ENCODE measurements at regions not wholly inside any gene's neighbourhood (a gene's known extent, or its start where the extent isn't known, plus 50 kb on each side); places are given as distances from the start of the nearest gene placed in this dataset.
A peak's percentile ranks its signal among the peaks of the same experiment; 100 is the strongest.

DNA sequence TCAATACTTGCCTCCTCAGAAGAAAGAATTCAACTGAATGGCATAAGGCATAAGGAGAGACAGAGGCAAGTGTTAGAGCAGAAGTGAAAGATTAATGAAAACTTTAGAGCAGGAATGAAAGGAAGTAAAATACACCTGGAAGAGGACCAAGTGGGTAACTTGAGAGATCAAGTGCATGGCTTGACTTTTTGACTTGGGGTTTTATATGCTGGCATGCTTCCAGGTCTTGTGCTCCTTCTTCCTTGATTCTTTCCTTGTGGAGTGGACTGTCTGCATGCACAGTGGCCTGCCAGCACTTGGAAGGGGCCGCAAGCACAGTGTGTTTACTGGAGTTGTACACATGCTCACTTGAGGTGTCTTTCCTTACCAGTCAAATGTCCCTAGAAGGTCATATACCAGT is 222.1 kb upstream of the UFL1 start:
- peaks cover 6% of the 10 kb centered on the region for H3K9me3 Mint-ChIP-seq (ENCODE audit: low read depth, unreplicated experiment)
- no TSS peak for BruUV-seq (replicated peaks)
- CTCF ChIA-PET = no interaction called here
- DNase-seq = peak; percentile 24
- H3K27ac Mint-ChIP-seq (ENCODE audit: unreplicated experiment) = no peak overlapping the region
- H3K36me3 Mint-ChIP-seq (ENCODE audit: insufficient read depth, unreplicated experiment) = no peaks in the 10 kb centered on the region
- H3K4me3 Mint-ChIP-seq (ENCODE audit: low read depth, unreplicated experiment) = no peak overlapping the region
- intact Hi-C loops (cut with micrococcal nuclease; ENCODE audit: unreplicated experiment) = loop anchor here (5.0 kb wide), 1 partner anchor 147 kb away; no protein-coding TSS in a partner anchor
- H3K27me3 Mint-ChIP-seq (ENCODE audit: unreplicated experiment) = no peaks in the 10 kb centered on the region
- peaks cover 45% of the 10 kb centered on the region for H3K4me1 Mint-ChIP-seq (ENCODE audit: low read depth, unreplicated experiment)
- no peak for TF ChIP-seq CTCF (IDR thresholded peaks at IDR 0.05; ENCODE audit: unreplicated experiment)

DNA sequence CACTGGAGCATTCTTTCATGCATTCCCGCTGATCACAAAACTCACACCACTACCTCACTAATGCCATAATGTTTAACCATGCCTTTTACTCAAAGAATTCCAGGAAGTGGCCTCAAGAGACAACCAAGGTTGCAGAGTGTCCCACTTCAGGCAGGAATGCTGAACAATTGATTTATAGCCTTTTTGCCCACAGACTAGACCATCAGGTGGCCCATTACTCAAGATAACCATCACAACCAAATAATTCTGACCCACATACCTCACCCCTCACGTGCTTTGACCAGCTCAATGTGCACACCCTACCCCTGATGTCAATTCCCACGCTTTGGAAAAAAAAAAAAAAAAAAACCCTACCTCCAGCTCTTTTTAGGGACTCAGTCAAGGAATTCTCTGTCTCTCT is 220.6 kb upstream of the UFL1 start:
- Mint-ChIP-seq H3K27ac (ENCODE audit: unreplicated experiment) (peak overlapping the region; percentile 67), H3K4me3 (ENCODE audit: low read depth, unreplicated experiment) (no peak overlapping the region), H3K36me3 (ENCODE audit: insufficient read depth, unreplicated experiment) (no peaks in the 10 kb centered on the region), H3K27me3 (ENCODE audit: unreplicated experiment) (no peaks in the 10 kb centered on the region), H3K4me1 (ENCODE audit: low read depth, unreplicated experiment) (peaks cover 55% of the 10 kb centered on the region), H3K9me3 (ENCODE audit: low read depth, unreplicated experiment) (peaks cover 3% of the 10 kb centered on the region)
- intact Hi-C loops (cut with micrococcal nuclease; ENCODE audit: unreplicated experiment) = loop anchor here (5.0 kb wide), 1 partner anchor 104 kb away; no protein-coding TSS in a partner anchor
- TF ChIP-seq CTCF (IDR thresholded peaks at IDR 0.05; ENCODE audit: unreplicated experiment) = no peak
- CTCF ChIA-PET = no interaction called here
- DNase-seq = peak; percentile 4
- no TSS peak for BruUV-seq (replicated peaks)

- Mint-ChIP-seq H3K9me3 (ENCODE audit: low read depth, unreplicated experiment) (peaks cover 3% of the 10 kb centered on the region), H3K27me3 (ENCODE audit: unreplicated experiment) (no peaks in the 10 kb centered on the region), H3K27ac (ENCODE audit: unreplicated experiment) (peak overlapping the region; percentile 67), H3K36me3 (ENCODE audit: insufficient read depth, unreplicated experiment) (no peaks in the 10 kb centered on the region), H3K4me3 (ENCODE audit: low read depth, unreplicated experiment) (no peak overlapping the region), H3K4me1 (ENCODE audit: low read depth, unreplicated experiment) (peaks cover 55% of the 10 kb centered on the region)
- BruUV-seq (replicated peaks) = no TSS peak
- DNase-seq = peak; percentile 46
- intact Hi-C loops (cut with micrococcal nuclease; ENCODE audit: unreplicated experiment) = loop anchor here (5.0 kb wide), 1 partner anchor 104 kb away; no protein-coding TSS in a partner anchor
- CTCF ChIA-PET = no interaction called here
- no peak for TF ChIP-seq CTCF (IDR thresholded peaks at IDR 0.05; ENCODE audit: unreplicated experiment)
Measured at GRCh38 chr6:96301781-96302180, 219.8 kb upstream of the UFL1 start.

- Mint-ChIP-seq H3K27ac (ENCODE audit: unreplicated experiment) (no peak overlapping the region), H3K36me3 (ENCODE audit: insufficient read depth, unreplicated experiment) (no peaks in the 10 kb centered on the region), H3K27me3 (ENCODE audit: unreplicated experiment) (no peaks in the 10 kb centered on the region), H3K4me1 (ENCODE audit: low read depth, unreplicated experiment) (peaks cover 48% of the 10 kb centered on the region), H3K4me3 (ENCODE audit: low read depth, unreplicated experiment) (no peak overlapping the region), H3K9me3 (ENCODE audit: low read depth, unreplicated experiment) (peaks cover 3% of the 10 kb centered on the region)
- DNase-seq = no peak
- intact Hi-C loops (cut with micrococcal nuclease; ENCODE audit: unreplicated experiment) = loop anchor here (5.0 kb wide), 1 partner anchor 106 kb away; no protein-coding TSS in a partner anchor
- no TSS peak for BruUV-seq (replicated peaks)
- CTCF ChIA-PET = interaction anchor here (0.6 kb wide), 1 partner anchor 223 kb away, joined by 3 read pairs; no protein-coding TSS in a partner anchor
- TF ChIP-seq CTCF (IDR thresholded peaks at IDR 0.05; ENCODE audit: unreplicated experiment) = no peak
Measured at GRCh38 chr6:96302991-96303390, 218.6 kb upstream of the UFL1 start.

All from Calu3 (cell line).